GM04503 (cell line): ENCODE measurements at regions not wholly inside any gene's neighbourhood (a gene's known extent, or its start where the extent isn't known, plus 50 kb on each side); places are given as distances from the start of the nearest gene placed in this dataset.

ENCODE experiments used
- DNase-seq: peaks from one replicate; pipeline ENCODE4 v3.0.0-alpha.2; 2012; ENCODE audit warnings: low read depth

DNA sequence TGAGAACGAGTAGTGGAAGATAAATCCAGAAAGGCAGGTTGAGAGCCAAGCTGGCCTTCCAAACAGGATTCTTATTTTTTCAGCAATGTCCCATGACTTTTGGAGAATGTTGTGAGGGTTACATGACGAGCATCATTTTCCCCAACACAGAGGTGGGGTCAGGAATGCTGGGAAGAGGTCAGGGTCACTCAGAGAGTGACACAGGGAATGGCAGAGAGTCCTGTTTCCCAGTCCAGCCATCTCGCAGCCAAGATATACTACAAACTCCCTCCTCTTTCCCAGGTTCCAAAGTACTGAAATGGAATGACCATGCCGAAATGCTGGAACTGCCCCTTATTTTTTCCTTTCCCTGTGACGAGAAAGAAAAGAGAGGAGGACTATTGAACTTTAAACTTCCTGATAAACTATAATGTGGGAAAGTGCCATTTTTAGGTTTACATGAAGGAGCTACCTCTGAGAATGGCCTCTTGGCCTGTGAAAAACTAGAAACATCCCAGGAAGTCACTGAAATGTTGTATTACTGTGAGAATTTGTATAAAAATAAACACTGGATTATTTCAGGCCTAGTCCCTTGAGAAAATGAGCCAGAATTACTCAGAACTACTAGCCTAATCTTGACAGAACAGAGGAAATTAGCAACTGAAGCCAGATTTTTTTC, 420.4 kb downstream of the CETN3 start:
- no peak for DNase-seq

DNA sequence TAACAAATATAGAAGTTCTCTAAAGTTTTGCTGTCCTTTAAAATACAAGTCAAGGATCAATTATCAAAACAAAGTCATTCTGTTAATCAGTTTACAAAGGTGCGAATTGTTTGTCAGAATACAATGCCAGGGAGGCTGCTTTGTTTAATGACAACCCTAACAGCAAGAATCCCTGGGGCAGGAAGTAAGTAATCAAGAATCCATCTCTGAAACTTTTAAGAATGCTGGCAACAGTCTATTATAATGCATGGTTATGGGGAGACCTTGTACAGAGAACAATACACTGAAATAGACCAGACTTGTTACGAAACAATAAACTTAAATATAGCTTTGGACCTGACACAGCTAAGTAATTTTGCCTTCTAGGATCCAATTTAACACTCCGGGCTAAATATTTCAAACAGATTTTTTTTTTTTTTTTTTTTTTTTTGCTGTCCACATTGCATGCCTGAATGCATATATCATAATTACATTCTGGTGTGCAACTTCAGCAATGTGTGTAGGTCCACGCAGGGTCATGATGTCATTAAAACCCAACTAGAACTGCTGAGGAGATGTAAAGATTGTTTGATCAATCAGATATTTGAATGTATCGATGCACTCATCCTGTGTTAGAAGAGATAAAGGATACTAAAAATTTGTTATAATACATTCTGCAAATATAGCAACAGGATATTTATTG, 421.3 kb downstream of the CETN3 start:
- DNase-seq, result no peak

- DNase-seq, result no peak
Measured at GRCh38 chr5:89983216-89983615, 426.3 kb downstream of the CETN3 start.

- no peak for DNase-seq
Measured at GRCh38 chr5:89981878-89982773, 427.4 kb downstream of the CETN3 start.

- no peak for DNase-seq
Measured at GRCh38 chr5:89981021-89981420, 428.5 kb downstream of the CETN3 start.

DNA sequence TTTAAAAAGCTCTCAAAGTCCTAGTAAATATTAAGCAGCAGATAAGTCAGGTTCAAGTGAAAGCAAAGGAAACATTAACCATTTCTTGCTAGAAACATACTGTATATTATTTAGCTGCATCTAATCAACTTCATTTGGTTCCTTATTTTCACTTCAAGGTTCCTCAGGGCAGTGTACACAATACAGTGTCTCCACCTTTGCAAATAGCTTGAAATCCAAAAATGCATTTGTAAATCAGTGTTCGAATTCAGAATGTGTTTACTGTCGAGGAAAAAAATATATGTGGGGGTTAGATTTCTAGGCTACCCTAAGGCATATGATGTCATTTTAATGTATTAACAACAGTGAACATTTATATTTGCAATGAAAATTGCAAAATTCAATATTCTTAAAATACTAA, 436.0 kb downstream of the CETN3 start:
- DNase-seq, result no peak

DNA sequence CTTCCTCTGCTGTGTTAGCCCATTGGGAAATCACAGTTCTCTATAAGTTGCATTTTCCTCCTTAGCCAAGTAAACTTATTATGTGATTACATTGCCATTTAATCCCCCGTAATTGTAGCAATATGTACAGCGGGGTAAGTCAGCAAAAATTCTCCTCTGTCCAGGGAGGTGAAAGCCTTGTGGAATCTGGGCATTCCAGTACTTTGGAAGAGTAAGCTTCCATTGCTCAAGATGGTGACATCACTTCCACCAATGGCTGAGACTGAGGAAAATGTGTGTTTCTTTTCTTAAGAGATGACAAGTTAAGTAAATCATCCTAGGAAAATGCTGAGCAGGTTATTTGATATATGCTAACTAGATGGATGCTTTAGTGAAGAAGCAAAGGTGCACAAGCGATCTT, 436.7 kb downstream of the CETN3 start:
- DNase-seq, result no peak

GRCh38 chr5:89968958-89969381, 440.6 kb downstream of the CETN3 start:
- DNase-seq, result no peak

DNA sequence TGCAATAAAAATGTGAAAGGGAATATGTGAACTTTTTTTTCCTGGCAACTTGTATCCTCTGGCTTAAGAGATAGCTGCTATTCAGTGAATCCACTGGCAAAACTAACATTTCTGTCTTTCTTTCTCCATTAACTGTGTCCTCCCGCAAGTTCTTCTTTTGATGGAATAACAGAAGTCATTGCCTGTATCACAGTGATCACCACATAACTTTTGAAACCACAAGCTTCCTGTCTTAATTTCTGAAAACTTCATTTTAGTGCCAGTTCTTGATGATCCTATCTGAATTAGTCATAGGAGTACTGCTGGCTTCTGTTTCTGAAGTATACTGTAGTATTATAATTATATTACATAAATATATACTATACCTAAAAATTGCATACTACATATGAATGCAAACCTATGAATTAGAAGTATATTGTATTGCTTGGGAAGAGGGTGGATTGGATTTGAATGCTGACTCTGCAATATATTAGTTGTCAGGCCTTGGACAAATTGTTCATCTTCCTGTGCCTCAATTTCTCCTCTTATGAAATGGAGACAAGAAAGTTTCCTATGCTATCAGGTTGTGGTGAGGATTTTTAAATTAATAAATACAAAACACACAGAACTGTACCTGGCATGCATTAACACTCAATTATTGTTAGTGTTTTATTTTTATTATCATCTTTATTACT, 441.6 kb downstream of the CETN3 start:
- no peak for DNase-seq

DNA sequence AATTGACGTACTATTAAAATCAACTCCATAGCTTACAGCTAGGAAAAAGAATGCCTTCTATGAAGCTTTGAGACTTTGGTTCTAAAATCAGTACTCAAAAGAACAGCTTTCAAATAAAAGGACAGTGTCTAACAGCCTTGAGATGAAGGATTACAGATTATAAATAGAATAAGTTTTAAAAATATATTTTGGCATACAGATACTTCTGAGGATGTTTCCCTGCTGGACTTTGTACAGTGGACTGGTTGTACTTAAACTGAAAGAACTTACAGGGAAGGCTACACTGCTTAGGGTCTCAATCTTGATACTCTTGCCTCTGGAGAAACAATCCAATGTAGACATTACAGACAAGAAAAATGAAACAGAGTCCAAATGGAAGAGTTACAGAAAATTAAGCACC, 452.7 kb downstream of the CETN3 start:
- no peak for DNase-seq

DNA sequence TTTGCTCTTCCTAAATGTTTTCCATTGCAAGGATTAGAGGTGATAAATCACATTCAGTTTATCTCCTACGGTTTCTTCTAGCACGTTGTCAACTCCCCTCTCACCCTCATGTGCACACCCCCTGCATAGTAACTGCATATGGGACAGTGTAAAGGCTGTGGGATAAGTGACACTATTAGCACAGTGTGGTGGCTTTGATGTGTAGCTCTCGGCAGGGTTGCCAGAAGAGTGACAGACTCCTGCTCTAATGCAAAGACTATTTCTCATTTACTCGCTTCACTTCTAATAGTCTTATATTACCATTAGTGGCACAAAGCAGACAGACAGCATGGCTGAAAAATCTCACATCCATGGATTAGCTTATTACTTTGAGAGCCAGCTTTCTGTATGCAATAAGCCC, 454.6 kb downstream of the CETN3 start:
- DNase-seq, result no peak

- DNase-seq, result no peak
Measured at GRCh38 chr5:89951876-89952275, 457.7 kb downstream of the CETN3 start.

DNA sequence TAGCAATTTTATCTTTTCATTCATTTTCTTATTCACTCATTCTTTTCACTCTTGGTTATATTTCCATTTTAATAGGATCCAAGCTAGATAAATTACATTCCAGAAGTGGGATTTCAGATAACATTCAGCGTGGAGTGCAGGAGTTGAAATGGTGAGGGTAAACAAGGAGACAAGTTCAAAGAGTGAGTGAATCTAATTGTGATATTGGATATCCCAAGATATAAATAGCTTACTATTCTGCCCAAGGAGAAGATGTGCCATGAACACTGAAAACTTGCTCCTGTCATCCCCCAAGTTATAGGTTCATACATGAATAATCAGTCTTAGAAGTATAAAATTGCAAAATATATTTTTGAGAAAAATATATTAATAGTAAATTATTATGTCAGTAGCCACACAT, 459.3 kb downstream of the CETN3 start:
- no peak for DNase-seq

GRCh38 chr5:89948977-89949376, 460.6 kb downstream of the CETN3 start:
- no peak for DNase-seq

DNA sequence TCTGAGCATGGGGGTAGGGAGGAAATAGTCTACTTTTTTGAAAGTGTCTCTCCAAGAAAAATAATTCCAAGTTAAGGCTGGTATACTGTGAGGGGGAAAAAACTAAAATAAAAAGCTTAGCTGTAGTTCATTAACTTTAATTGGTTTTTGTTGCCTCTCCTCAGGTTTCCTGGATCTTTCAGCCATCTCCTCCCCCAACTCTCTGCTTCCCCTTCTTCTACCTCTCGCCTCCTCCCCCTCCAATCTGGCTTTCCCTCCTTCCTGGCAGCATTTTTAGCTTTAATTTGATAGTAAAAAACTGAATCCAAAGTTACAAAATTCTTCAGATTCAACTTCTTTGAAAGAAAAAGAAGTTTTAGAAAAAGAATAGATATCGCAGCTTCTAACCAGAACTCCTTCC, 462.6 kb downstream of the CETN3 start:
- no peak for DNase-seq

GRCh38 chr5:89946508-89946907, 463.0 kb downstream of the CETN3 start:
- no peak for DNase-seq

- DNase-seq, result no peak
Measured at GRCh38 chr5:89942171-89942570, 467.4 kb downstream of the CETN3 start.

DNA sequence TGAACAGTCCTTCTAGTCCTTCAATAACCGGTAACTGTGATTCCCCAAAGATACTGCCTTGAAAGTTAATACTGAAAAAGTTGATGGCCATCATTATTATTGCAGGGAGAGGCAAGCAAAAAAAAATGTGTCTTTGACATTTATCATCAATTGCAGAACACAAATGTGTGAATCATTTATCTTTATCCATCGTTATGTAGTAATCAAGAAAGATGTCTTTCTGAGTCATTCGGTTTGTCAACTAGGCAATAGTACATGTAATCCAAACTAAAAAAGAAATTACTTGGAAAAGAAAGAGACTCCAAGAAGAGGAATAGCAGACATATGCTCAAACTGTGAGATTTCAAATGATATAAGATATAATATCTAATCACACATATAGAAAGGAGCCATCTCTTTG, 473.0 kb downstream of the CETN3 start:
- DNase-seq, result no peak

DNA sequence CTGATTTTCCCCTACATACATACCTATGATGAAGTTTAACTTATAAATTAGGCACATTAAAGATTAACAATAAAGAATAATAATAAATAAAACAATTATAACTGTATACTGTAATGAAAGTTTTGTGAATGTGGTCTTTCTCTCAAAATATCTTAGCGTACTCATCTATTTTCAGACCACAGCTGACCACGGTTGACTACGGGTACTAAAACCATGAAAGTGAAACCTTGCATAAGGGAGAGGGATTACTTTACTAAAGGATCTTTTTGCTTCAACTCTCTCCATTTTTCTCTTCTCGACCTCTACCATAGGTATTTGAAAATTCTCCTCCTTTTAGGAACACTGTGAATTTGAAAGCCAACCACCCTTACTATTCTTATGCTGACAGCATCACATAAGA, 475.5 kb downstream of the CETN3 start:
- DNase-seq, result no peak

DNA sequence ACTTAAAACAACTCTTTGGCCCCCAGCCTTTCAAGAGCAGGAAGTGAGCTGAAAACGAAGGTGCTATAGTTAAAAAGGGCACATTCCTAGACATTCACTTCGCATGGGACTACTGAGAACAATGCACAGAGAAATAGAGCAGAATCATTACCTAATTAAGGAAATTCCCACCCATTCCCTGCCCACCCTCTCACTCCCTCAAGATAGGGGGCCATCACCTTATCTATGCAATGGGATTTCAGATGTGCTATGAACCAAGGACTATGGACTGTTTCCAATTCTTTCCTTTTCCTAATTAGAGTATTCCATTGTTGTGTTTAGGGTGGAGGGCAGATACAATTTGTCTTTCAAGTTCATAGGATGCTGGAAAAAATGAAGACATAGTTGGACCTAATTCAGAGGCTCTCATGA, 476.8 kb downstream of the CETN3 start:
- DNase-seq, result no peak

DNA sequence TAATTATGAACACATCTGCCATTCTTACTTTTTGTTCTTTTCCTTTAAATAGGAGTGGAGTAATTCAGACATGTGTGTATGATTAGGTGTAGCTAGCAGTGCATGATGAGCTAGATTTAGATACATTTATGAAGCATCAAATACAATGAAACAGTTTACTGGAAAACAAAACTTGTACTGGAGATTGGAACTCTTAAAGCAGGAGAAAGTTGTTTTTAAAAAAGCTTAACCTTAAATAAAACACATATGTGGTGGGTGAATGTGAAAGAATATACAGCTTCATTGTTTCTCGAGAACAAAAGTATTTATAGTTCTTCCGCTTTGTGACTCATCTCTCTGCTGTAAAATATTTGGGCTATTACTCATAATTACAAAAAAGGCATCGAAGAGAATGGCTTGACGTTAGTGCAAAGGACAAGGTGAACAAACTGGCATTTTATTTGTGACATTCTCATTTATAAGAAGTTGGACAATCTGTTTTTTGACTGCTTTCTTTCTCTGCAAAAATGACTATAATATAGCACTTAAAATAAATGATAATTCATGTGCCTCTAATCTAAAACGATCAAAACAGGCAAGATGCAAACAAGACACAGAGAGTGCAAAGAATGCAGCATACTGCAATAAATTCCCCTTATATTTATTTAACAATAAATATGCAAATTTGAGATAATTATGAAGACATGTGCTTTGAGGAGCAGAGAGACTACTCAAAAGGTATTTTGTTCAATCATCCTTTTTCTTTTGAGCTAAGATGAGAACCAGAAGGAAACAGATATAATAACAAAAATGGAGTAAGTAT, 478.8 kb downstream of the CETN3 start:
- peak; percentile 27 for DNase-seq

DNA sequence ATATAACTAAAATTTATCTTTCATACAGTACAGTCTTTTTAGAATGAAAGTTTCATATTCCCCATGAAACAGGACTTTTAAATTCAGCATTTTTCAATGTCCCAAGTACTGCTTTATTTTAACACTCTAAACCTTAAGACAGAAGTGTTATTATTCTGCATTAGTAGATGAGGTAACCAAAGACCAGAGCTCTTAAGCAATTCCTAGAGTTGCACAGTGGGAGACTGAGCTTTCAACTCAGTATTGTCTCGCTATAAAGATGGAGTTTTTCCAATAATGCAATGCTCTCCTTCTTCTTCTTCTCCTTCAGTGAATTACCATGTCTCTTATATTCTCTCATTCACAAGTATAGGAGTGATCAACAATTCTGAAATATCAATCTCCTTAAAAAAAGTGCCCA, 479.7 kb downstream of the CETN3 start:
- no peak for DNase-seq
